IPS-20b (cell line): ENCODE measurements at regions not wholly inside any gene's neighbourhood (a gene's known extent, or its start where the extent isn't known, plus 50 kb on each side); places are given as distances from the start of the nearest gene placed in this dataset.

Source experiments
- H3K27ac ChIP-seq: one replicate; pipeline ENCODE4 v1.5.1; 2013; ENCODE audit warnings: low read length
- H3K27me3 ChIP-seq: 2 replicates; pipeline ENCODE4 v1.6.1; 2013; ENCODE audit warnings: mild to moderate bottlenecking, low read length, inconsistent platforms; ENCODE audit not compliant: insufficient read depth
- H3K36me3 ChIP-seq: 2 replicates; pipeline ENCODE4 v1.6.1; 2013; ENCODE audit warnings: low read depth, mild to moderate bottlenecking, inconsistent platforms, low read length, moderate library complexity; ENCODE audit not compliant: insufficient read depth
- H3K4me1 ChIP-seq: 2 replicates; pipeline ENCODE4 v1.6.1; 2013; ENCODE audit warnings: mild to moderate bottlenecking, control low read depth, inconsistent platforms, low read length, moderate library complexity; ENCODE audit not compliant: insufficient read depth
- H3K4me3 ChIP-seq: 2 replicates; pipeline ENCODE4 v1.5.1; 2013; ENCODE audit warnings: mild to moderate bottlenecking, low read length, inconsistent platforms
- H3K9ac ChIP-seq: 2 replicates; pipeline ENCODE4 v1.6.1; 2013; ENCODE audit warnings: low read depth, mild to moderate bottlenecking, inconsistent platforms, low read length, moderate library complexity
- H3K9me3 ChIP-seq: 2 replicates; pipeline ENCODE4 v1.6.1; 2013; ENCODE audit warnings: mild to moderate bottlenecking, low read depth, low read length, inconsistent platforms; ENCODE audit not compliant: insufficient read depth

GRCh38 chr5:68137511-68138140 lies 77.9 kb upstream of the PIK3R1 start:
- H3K4me1 ChIP-seq: no peaks in the 10 kb centered on the region
- H3K36me3 ChIP-seq: no peaks in the 10 kb centered on the region
- H3K4me3 ChIP-seq: no peak overlapping the region
- no peak overlapping the region for H3K9ac ChIP-seq
- H3K27me3 ChIP-seq: no peaks in the 10 kb centered on the region
- H3K9me3 ChIP-seq: no peaks in the 10 kb centered on the region
- H3K27ac ChIP-seq: no peak overlapping the region

- no peaks in the 10 kb centered on the region for H3K36me3 ChIP-seq
- H3K4me3 ChIP-seq: no peak overlapping the region
- no peaks in the 10 kb centered on the region for H3K9me3 ChIP-seq
- H3K27me3 ChIP-seq: no peaks in the 10 kb centered on the region
- no peak overlapping the region for H3K9ac ChIP-seq
- no peaks in the 10 kb centered on the region for H3K4me1 ChIP-seq
- no peak overlapping the region for H3K27ac ChIP-seq
Observed at GRCh38 chr5:68134669-68135313, 80.8 kb upstream of the PIK3R1 start.

GRCh38 chr5:68134033-68134668 lies 81.4 kb upstream of the PIK3R1 start:
- H3K4me1 ChIP-seq: no peaks in the 10 kb centered on the region
- no peak overlapping the region for H3K4me3 ChIP-seq
- H3K9ac ChIP-seq: no peak overlapping the region
- H3K9me3 ChIP-seq: no peaks in the 10 kb centered on the region
- H3K27me3 ChIP-seq: no peaks in the 10 kb centered on the region
- no peak overlapping the region for H3K27ac ChIP-seq
- H3K36me3 ChIP-seq: no peaks in the 10 kb centered on the region

- Histone ChIP-seq H3K36me3 (no peaks in the 10 kb centered on the region), H3K27me3 (no peaks in the 10 kb centered on the region), H3K4me1 (no peaks in the 10 kb centered on the region), H3K9me3 (no peaks in the 10 kb centered on the region), H3K4me3 (no peak overlapping the region), H3K27ac (no peak overlapping the region), H3K9ac (no peak overlapping the region)
Observed at GRCh38 chr5:68130253-68130652, 85.3 kb upstream of the PIK3R1 start.

GRCh38 chr5:68129364-68129763 lies 86.2 kb upstream of the PIK3R1 start:
- H3K27ac ChIP-seq: no peak overlapping the region
- H3K36me3 ChIP-seq: no peaks in the 10 kb centered on the region
- H3K27me3 ChIP-seq: no peaks in the 10 kb centered on the region
- H3K9ac ChIP-seq: no peak overlapping the region
- H3K4me3 ChIP-seq: no peak overlapping the region
- no peaks in the 10 kb centered on the region for H3K4me1 ChIP-seq
- no peaks in the 10 kb centered on the region for H3K9me3 ChIP-seq

- Histone ChIP-seq H3K4me1 (no peaks in the 10 kb centered on the region), H3K36me3 (no peaks in the 10 kb centered on the region), H3K27ac (no peak overlapping the region), H3K27me3 (no peaks in the 10 kb centered on the region), H3K4me3 (no peak overlapping the region), H3K9me3 (no peaks in the 10 kb centered on the region), H3K9ac (no peak overlapping the region)
Observed at GRCh38 chr5:68126886-68127285, 88.7 kb upstream of the PIK3R1 start.

- Histone ChIP-seq H3K4me1 (no peaks in the 10 kb centered on the region), H3K9me3 (no peaks in the 10 kb centered on the region), H3K9ac (no peak overlapping the region), H3K27ac (no peak overlapping the region), H3K27me3 (no peaks in the 10 kb centered on the region), H3K4me3 (no peak overlapping the region), H3K36me3 (no peaks in the 10 kb centered on the region)
Observed at GRCh38 chr5:68122439-68123328, 92.9 kb upstream of the PIK3R1 start.

GRCh38 chr5:68116868-68117411 lies 98.6 kb upstream of the PIK3R1 start:
- no peak overlapping the region for H3K9ac ChIP-seq
- H3K4me1 ChIP-seq: no peaks in the 10 kb centered on the region
- H3K4me3 ChIP-seq: no peak overlapping the region
- H3K9me3 ChIP-seq: no peaks in the 10 kb centered on the region
- no peak overlapping the region for H3K27ac ChIP-seq
- H3K27me3 ChIP-seq: no peaks in the 10 kb centered on the region
- no peaks in the 10 kb centered on the region for H3K36me3 ChIP-seq

GRCh38 chr5:68116408-68116807 lies 99.1 kb upstream of the PIK3R1 start:
- no peaks in the 10 kb centered on the region for H3K9me3 ChIP-seq

GRCh38 chr5:68115584-68115983 lies 100.0 kb upstream of the PIK3R1 start:
- Histone ChIP-seq H3K27ac (no peak overlapping the region), H3K36me3 (no peaks in the 10 kb centered on the region), H3K9ac (no peak overlapping the region), H3K9me3 (no peaks in the 10 kb centered on the region), H3K27me3 (no peaks in the 10 kb centered on the region), H3K4me1 (no peaks in the 10 kb centered on the region), H3K4me3 (no peak overlapping the region)

More at GRCh38 chr5:68116408-68116807, 99.1 kb upstream of the PIK3R1 start:
- Histone ChIP-seq H3K27me3 (no peaks in the 10 kb centered on the region), H3K9ac (no peak overlapping the region), H3K4me3 (no peak overlapping the region), H3K27ac (no peak overlapping the region), H3K4me1 (no peaks in the 10 kb centered on the region), H3K36me3 (no peaks in the 10 kb centered on the region)

- H3K4me3 ChIP-seq: no peak overlapping the region
- H3K36me3 ChIP-seq: no peaks in the 10 kb centered on the region
- H3K9me3 ChIP-seq: no peaks in the 10 kb centered on the region
- no peak overlapping the region for H3K9ac ChIP-seq
- no peaks in the 10 kb centered on the region for H3K4me1 ChIP-seq
- H3K27me3 ChIP-seq: no peaks in the 10 kb centered on the region
- no peak overlapping the region for H3K27ac ChIP-seq
Observed at GRCh38 chr5:68114378-68115040, 101.0 kb upstream of the PIK3R1 start.
